D721Med (cell line): ENCODE measurements at regions not wholly inside any gene's neighbourhood (a gene's known extent, or its start where the extent isn't known, plus 50 kb on each side); places are given as distances from the start of the nearest gene placed in this dataset.

Source experiments
- DNase-seq: peaks from one replicate; pipeline ENCODE4 v3.0.0; 2011; ENCODE audit warnings: low spot score; ENCODE audit not compliant: insufficient read length
- FAIRE-seq: peaks from 2 replicates; lab custom pipeline; 2011; peaks lifted over from hg19 to GRCh38; lab: Jason Lieb, UNC
- TF ChIP-seq, protein P1 (sequence below): IDR thresholded peaks from 2 replicates; pipeline ENCODE4 v1.5.1; 2012; ENCODE audit warnings: mild to moderate bottlenecking, control low read depth; ENCODE audit not compliant: insufficient read depth; ENCODE audit errors: missing control alignments

DNA sequence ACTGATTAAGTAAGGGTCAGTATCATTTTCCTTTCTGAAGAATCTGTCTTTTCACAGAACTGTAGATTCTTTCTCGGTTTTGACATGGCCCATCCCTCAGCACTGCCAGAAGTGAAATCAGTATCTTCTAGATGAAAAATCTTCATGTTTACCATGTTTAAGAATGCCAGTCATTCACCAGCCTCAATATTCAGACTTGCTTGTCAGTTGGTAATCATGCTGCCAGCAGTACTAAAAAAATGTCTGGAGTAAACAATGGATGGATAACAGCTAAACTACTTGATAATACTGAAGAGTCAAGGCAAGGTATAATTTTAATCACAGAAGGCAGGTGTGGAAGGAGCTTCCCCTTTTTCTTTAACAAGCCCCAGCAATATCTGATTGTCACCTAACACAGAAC lies 306.8 kb upstream of the DMAC1 start:
- FAIRE-seq (no peak), DNase-seq (no peak)
- TF ChIP-seq, protein P1, sequence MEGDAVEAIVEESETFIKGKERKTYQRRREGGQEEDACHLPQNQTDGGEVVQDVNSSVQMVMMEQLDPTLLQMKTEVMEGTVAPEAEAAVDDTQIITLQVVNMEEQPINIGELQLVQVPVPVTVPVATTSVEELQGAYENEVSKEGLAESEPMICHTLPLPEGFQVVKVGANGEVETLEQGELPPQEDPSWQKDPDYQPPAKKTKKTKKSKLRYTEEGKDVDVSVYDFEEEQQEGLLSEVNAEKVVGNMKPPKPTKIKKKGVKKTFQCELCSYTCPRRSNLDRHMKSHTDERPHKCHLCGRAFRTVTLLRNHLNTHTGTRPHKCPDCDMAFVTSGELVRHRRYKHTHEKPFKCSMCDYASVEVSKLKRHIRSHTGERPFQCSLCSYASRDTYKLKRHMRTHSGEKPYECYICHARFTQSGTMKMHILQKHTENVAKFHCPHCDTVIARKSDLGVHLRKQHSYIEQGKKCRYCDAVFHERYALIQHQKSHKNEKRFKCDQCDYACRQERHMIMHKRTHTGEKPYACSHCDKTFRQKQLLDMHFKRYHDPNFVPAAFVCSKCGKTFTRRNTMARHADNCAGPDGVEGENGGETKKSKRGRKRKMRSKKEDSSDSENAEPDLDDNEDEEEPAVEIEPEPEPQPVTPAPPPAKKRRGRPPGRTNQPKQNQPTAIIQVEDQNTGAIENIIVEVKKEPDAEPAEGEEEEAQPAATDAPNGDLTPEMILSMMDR = no peak

DNA sequence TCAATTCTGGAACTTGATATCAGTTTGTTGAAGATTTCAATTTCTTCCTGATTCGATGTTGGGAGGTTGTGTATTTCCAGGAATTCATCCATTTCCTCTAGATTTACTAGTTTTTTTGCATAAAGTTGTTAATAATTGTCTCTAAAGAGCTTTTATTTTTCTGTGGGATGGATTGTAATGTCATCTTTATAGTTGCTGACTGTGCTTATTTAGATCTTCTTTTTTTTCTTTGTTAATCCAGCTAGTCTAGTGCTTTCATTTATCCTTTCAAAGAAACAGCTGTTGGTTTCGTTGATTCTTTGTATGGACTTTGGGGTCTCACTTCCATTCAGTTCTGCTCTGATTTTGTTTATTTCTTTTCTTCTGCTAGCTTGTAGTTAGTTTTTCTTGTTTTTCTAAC lies 302.0 kb upstream of the DMAC1 start:
- DNase-seq (no peak), FAIRE-seq (no peak)
- TF ChIP-seq, protein P1 = no peak

DNA sequence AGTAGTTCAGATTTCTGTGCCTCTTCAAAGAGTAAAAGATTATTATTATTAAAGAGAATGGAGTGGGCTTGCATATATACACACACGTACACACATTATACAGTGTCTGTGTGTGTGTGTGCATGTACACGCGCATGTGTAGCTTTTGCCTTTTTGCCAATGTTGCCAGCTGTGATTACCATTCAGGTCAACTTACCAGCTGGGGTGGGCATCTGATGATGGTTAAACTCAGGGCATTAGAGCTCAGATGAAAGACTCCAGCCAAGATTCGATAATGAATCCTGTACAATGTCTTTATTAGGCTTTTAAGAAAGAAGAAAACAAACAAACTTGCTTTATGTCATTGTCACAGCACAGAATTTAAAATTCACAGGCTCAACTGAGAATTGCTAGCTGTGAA lies 296.5 kb upstream of the DMAC1 start:
- FAIRE-seq = no peak
- DNase-seq = no peak
- TF ChIP-seq, protein P1 = no peak

DNA sequence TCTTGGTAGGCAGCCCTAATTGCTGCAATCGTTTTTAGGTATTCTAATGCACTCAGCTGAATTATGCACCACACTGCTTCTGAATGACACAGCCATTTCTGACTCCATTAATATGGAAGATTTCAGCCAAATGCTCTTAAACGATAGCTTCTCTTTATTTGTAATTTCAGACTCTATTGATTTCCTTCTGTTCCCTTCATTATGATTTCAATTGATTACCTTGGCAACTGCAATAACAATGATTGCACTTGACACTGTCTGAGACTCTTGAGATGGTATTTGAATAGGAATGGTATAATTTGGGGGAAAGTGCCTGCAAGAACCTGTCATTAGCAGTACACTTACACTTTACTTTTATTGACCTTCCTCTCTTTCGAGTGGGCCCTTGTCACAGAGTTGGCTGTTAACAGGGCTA lies 296.1 kb upstream of the DMAC1 start:
- FAIRE-seq (peak; percentile 29), DNase-seq (no peak)

DNA sequence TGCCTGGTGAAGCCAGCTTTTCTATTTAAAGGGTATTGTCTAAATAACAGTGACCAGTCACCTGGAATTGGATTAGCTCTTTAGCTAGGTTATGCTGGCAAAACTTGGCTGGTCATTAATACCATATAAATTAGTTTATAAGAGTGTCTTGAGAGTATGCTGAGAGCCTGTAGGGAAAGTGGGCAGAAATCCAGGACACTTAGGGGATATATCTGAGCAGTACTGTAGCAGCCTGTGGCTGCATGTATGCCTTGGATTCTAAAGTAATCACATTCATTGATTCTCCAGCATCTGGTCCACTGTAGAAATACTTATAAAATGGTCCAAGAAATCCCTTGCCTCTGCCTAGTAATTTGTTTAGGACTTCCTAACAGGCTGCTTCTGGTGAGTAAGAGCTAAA lies 288.9 kb upstream of the DMAC1 start:
- no peak for DNase-seq
- no peak for FAIRE-seq
- TF ChIP-seq, protein P1 = no peak

More for the DNA sequence above, 296.1 kb upstream of the DMAC1 start:
- TF ChIP-seq, protein P1 = no peak

DNA sequence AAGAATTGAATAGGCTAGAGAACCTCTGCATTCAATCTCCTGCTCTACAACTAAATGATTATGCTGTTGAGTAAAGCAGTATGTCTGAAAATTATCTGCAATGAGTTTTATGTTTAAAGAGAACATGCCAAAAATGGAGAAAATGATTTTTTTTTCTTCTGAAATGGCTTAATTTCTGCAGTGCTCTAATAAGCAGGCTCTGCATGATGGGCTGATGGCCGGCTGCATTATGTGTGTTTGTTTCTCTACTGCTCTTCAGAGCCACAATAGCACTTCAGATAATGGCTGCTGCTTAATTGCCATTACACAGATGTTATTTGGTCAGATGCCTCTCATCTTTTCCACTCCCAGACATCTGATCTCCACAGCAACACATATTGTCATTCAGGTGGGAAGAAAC lies 286.4 kb upstream of the DMAC1 start:
- DNase-seq = no peak

DNA sequence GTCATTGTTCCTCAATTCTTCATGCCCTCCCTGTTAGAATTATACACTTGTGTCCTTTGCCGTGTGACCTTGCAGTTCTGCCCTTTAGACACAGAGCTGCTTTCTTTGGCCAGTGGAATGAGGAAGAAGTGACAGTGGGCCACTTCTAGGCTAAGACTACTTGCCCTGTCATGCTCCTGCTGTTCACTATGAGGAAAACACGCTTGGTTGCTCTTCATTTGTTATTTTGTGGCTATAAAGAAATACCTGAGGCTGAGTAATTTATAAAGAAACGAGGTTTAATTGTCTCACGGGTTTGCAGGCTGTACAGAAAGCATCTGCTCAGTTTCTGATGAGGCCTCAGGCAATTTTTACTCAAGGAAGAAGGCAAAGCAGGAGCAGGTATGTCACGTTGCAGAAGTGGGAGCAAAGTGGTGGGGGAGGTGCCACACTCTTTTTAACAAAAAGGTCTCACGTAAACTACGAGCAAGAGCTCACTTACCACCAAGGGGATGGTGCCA lies 279.1 kb upstream of the DMAC1 start:
- no peak for DNase-seq
- FAIRE-seq = no peak
- TF ChIP-seq, protein P1 = no peak

More for the DNA sequence above, 286.4 kb upstream of the DMAC1 start:
- no peak for FAIRE-seq
- TF ChIP-seq, protein P1 = no peak
